K562 (cell line): ENCODE measurements at regions not wholly inside any gene's neighbourhood (a gene's known extent, or its start where the extent isn't known, plus 50 kb on each side); places are given as distances from the start of the nearest gene placed in this dataset.

Experiments
- BRD4 ChIP-seq: fragments of 200-600 bp; sonication (generic); IDR thresholded peaks from 2 replicates; pipeline ENCODE4 v1.6.1; 2017; ENCODE audit warnings: inconsistent platforms
- CCNT2 ChIP-seq: IDR thresholded peaks from 2 replicates; pipeline ENCODE4 v1.6.1; 2011; ENCODE audit warnings: borderline replicate concordance, low read depth, mild to moderate bottlenecking, moderate library complexity, mixed read lengths, low read length; ENCODE audit not compliant: insufficient read length; ENCODE audit errors: extremely low read depth
- ESRRA ChIP-seq: fragments of 450-650 bp; IDR thresholded peaks from 2 replicates; pipeline ENCODE4 v1.6.1; 2014; ENCODE audit warnings: low read depth, mild to moderate bottlenecking, moderate library complexity, borderline replicate concordance
- HIVEP1 ChIP-seq: fragments of 250-450 bp; sonication (Bioruptor Pico); IDR thresholded peaks from 2 replicates; pipeline ENCODE4 v1.4.0; 2020; ENCODE audit warnings: mild to moderate bottlenecking
- MAX ChIP-seq: sonication (generic); formaldehyde crosslinking; IDR thresholded peaks from 2 replicates; pipeline ENCODE4 v1.9.0; 2022; ENCODE audit warnings: mild to moderate bottlenecking, missing genetic modification reagents
- MED1 ChIP-seq: sonication (generic); formaldehyde crosslinking; IDR thresholded peaks from 2 replicates; pipeline ENCODE4 v1.8.1; 2023; ENCODE audit warnings: missing genetic modification reagents, borderline replicate concordance
- MXD1 ChIP-seq: fragments of 250-450 bp; sonication (Bioruptor Pico); IDR thresholded peaks from 2 replicates; pipeline ENCODE4 v1.8.0; 2021; ENCODE audit warnings: borderline replicate concordance, mild to moderate bottlenecking, moderate library complexity; ENCODE audit not compliant: poor library complexity, severe bottlenecking
- POLR2AphosphoS5 ChIP-seq: IDR thresholded peaks from 2 replicates; pipeline ENCODE4 v1.6.1; 2011; ENCODE audit warnings: mild to moderate bottlenecking, low read depth, low read length, moderate library complexity; ENCODE audit not compliant: control insufficient read depth, insufficient read depth
- SAFB2 ChIP-seq: fragments of 200-400 bp; formaldehyde crosslinking; IDR thresholded peaks from 2 replicates; pipeline ENCODE4 v1.6.1; 2018; ENCODE audit warnings: borderline replicate concordance, low read length, low read depth, moderate library complexity; ENCODE audit not compliant: severe bottlenecking
- ZNF354B ChIP-seq: fragments of 250-450 bp; sonication (Bioruptor Pico); IDR thresholded peaks from 2 replicates; pipeline ENCODE4 v1.4.0; 2020
- TF ChIP-seq, protein P1 (sequence below): fragments of 250-450 bp; sonication (Bioruptor Pico); IDR thresholded peaks from 2 replicates; pipeline ENCODE4 v1.4.0; 2020

DNA sequence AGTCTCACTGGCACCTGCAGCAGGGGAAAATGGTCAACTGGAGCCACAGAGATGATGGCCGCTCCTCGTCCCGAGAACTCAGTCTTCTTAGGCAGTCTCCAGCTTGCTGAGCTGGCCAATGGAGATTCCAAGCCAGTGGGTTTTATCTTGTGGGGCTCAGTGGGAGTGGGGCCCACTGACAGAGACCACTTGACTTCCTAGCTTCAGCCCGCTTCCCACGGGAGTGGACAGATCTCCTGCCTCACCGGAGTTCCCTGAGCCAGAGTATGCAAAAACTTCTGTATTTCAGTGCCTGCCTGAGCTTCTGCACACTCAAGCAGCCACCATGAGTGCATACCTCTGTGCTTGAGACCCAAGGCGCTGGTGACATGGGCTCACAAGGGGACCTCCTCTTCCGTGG is 105.8 kb downstream of the ZWINT start:
- TF ChIP-seq, protein P1, sequence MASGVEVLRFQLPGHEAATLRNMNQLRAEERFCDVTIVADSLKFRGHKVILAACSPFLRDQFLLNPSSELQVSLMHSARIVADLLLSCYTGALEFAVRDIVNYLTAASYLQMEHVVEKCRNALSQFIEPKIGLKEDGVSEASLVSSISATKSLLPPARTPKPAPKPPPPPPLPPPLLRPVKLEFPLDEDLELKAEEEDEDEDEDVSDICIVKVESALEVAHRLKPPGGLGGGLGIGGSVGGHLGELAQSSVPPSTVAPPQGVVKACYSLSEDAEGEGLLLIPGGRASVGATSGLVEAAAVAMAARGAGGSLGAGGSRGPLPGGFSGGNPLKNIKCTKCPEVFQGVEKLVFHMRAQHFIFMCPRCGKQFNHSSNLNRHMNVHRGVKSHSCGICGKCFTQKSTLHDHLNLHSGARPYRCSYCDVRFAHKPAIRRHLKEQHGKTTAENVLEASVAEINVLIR (CRISPR knock-in tag): no peak
- TF ChIP-seq ESRRA (no peak), HIVEP1 (CRISPR knock-in tag) (no peak), SAFB2 (no peak), MAX (CRISPR knock-in tag) (no peak), MED1 (CRISPR knock-in tag) (no peak), MXD1 (CRISPR knock-in tag) (no peak), POLR2AphosphoS5 (no peak), CCNT2 (no peak), ZNF354B (CRISPR knock-in tag) (no peak), BRD4 (no peak)
